GM12892 (cell line): ENCODE measurements at regions not wholly inside any gene's neighbourhood (a gene's known extent, or its start where the extent isn't known, plus 50 kb on each side); places are given as distances from the start of the nearest gene placed in this dataset.

ENCODE experiments used
- POLR2A ChIP-seq: IDR thresholded peaks from 2 replicates; pipeline ENCODE4 v1.6.1; 2011; ENCODE audit warnings: low read depth, low read length, control low read depth
- POLR2AphosphoS5 ChIP-seq: IDR thresholded peaks from 2 replicates; pipeline ENCODE4 v1.6.1; 2011; ENCODE audit warnings: low read depth, low read length, control low read depth
- TAF1 ChIP-seq: IDR thresholded peaks from 2 replicates; pipeline ENCODE4 v1.6.1; 2011; ENCODE audit warnings: low read depth, mild to moderate bottlenecking, control low read depth, low read length, borderline replicate concordance

- TF ChIP-seq POLR2A (no peak), POLR2AphosphoS5 (no peak), TAF1 (no peak)
These were observed 578.8 kb downstream of the CDH11 start for GRCh38 chr16:64543031-64543430.
